Prostate gland (tissue), 2 donors: ENCODE measurements at regions not wholly inside any gene's neighbourhood (a gene's known extent, or its start where the extent isn't known, plus 50 kb on each side); places are given as distances from the start of the nearest gene placed in this dataset.

ENCODE experiments used
- POLR2AphosphoS5 ChIP-seq: sonication (generic); formaldehyde crosslinking; IDR thresholded peaks from one replicate; pipeline ENCODE4 v1.6.1; 2017; ENCODE audit warnings: antibody characterized with exemption
- TF ChIP-seq, protein P1 (sequence below), 4 experiments: fragments of 200-600 bp in 2 of 4; fragments of 450-650 bp in 2 of 4; sonication (generic) in 2 of 4; IDR thresholded peaks; 1 replicate in 3 of 4; 2 replicates in 1 of 4; pipeline ENCODE4 v1.5.1; 2016 to 2019; ENCODE audit warnings: antibody characterized with exemption in 4 of 4, mild to moderate bottlenecking in 2 of 4, moderate library complexity in 2 of 4

DNA sequence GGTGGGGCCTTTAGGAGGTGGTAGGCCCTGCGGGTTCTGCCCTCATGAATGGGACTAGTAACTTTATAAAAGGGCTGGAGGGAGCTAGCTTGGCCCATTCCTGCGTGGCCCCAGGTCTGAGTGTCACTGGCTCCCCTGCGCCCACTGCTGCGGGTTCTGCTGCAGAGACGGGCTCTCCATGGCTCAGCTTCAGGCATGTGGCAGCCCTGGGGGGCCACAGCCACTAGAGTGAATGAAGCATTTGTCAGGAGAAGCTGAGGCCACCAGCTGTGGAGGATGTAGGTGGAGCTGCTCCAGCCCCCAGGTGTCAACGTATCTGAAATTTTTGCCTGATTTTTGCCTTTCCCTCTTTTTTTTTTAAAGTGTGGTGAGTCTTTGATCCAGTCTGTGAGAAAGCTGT lies 119.1 kb downstream of the SOX1 start:
- TF ChIP-seq POLR2AphosphoS5 = no peak
- TF ChIP-seq, protein P1, sequence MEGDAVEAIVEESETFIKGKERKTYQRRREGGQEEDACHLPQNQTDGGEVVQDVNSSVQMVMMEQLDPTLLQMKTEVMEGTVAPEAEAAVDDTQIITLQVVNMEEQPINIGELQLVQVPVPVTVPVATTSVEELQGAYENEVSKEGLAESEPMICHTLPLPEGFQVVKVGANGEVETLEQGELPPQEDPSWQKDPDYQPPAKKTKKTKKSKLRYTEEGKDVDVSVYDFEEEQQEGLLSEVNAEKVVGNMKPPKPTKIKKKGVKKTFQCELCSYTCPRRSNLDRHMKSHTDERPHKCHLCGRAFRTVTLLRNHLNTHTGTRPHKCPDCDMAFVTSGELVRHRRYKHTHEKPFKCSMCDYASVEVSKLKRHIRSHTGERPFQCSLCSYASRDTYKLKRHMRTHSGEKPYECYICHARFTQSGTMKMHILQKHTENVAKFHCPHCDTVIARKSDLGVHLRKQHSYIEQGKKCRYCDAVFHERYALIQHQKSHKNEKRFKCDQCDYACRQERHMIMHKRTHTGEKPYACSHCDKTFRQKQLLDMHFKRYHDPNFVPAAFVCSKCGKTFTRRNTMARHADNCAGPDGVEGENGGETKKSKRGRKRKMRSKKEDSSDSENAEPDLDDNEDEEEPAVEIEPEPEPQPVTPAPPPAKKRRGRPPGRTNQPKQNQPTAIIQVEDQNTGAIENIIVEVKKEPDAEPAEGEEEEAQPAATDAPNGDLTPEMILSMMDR (IDR thresholded peaks at IDR 0.05) = no peak
